ENCODE measurements at regions not wholly inside any gene's neighbourhood (a gene's known extent, or its start where the extent isn't known, plus 50 kb on each side); places are given as distances from the start of the nearest gene placed in this dataset.

GRCh38 chr1:217373761-217374701 is 256.9 kb downstream of the GPATCH2 start:
- no peaks in the 10 kb centered on the region for H3K27me3 ChIP-seq
- no peaks in the 10 kb centered on the region for H3K9me3 ChIP-seq
- no peak overlapping the region for H3K4me3 ChIP-seq
- TF ChIP-seq CTCF (IDR thresholded peaks at IDR 0.05) = no peak
- no peak for TF ChIP-seq POLR2A (IDR thresholded peaks at IDR 0.05)
- DNase-seq = no peak
- no peaks in the 10 kb centered on the region for H3K4me1 ChIP-seq
- no peaks in the 10 kb centered on the region for H3K36me3 ChIP-seq
- H3K27ac ChIP-seq = no peak overlapping the region

DNA sequence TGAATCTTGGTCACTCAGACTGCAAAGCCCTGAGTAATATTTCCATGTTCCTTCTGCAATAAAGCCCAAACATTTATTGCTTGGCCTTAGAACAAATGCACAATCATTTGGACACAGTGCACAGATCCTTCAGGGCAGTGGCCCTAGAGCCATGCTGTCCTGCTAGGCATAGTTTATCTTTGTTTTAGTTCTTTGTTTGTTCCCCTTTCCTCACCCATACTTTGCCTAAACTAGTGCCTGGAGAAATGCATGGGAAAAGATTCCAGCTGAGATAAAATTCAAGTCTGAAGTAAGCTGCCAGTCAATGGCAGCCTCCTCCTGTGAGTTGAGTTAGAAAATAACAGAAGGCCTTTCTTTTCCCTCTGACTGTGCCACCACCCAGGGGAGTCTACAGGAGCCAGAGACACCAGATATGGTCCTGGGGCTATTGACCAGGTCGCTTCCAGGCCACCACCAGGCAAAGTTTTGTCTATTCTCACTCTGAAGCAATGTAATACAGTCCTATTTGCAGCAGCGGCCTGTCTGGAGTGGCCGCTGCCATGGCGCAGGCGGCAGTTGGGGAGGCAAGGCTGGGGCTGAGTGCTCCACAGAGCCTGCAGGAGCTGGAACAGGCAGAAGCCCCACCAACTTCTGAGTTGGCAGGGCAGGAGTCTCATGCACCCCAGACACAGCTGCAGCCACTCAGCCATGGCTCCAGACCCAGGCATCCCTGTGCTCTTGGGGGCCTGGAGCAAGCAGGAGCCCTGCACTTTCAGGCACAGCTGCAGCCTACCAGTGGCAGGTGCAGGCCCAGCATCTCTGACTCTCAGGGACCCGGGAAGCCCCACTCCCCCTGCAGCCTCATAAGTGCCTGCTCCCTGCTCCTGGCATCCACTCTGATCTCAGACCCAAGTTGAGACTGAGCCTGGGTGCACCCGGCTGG is 258.6 kb downstream of the GPATCH2 start:
- Histone ChIP-seq H3K9me3 (no peaks in the 10 kb centered on the region), H3K4me3 (no peak overlapping the region), H3K36me3 (no peaks in the 10 kb centered on the region), H3K27me3 (no peaks in the 10 kb centered on the region), H3K27ac (no peak overlapping the region), H3K4me1 (no peaks in the 10 kb centered on the region)
- TF ChIP-seq CTCF (IDR thresholded peaks at IDR 0.05) = no peak
- no peak for TF ChIP-seq POLR2A (IDR thresholded peaks at IDR 0.05)
- DNase-seq = no peak

- no peaks in the 10 kb centered on the region for H3K36me3 ChIP-seq
- no peaks in the 10 kb centered on the region for H3K9me3 ChIP-seq
- TF ChIP-seq POLR2A (IDR thresholded peaks at IDR 0.05) (no peak), CTCF (IDR thresholded peaks at IDR 0.05) (no peak)
- no peaks in the 10 kb centered on the region for H3K27me3 ChIP-seq
- no peak overlapping the region for H3K27ac ChIP-seq
- no peak for DNase-seq
- no peaks in the 10 kb centered on the region for H3K4me1 ChIP-seq
- no peak overlapping the region for H3K4me3 ChIP-seq
These were observed 260.1 kb downstream of the GPATCH2 start for GRCh38 chr1:217370757-217371156.

- DNase-seq = no peak
- no peaks in the 10 kb centered on the region for H3K36me3 ChIP-seq
- no peaks in the 10 kb centered on the region for H3K9me3 ChIP-seq
- no peak overlapping the region for H3K27ac ChIP-seq
- H3K4me3 ChIP-seq = no peak overlapping the region
- no peak for TF ChIP-seq POLR2A (IDR thresholded peaks at IDR 0.05)
- no peaks in the 10 kb centered on the region for H3K27me3 ChIP-seq
- no peaks in the 10 kb centered on the region for H3K4me1 ChIP-seq
These were observed 260.8 kb downstream of the GPATCH2 start for GRCh38 chr1:217369996-217370551.

GRCh38 chr1:217369271-217369981 is 261.5 kb downstream of the GPATCH2 start:
- DNase-seq = no peak
- Histone ChIP-seq H3K27ac (no peak overlapping the region), H3K36me3 (no peaks in the 10 kb centered on the region), H3K4me1 (no peaks in the 10 kb centered on the region), H3K27me3 (no peaks in the 10 kb centered on the region), H3K9me3 (no peaks in the 10 kb centered on the region), H3K4me3 (no peak overlapping the region)
- TF ChIP-seq POLR2A (IDR thresholded peaks at IDR 0.05) = no peak
- TF ChIP-seq CTCF (IDR thresholded peaks at IDR 0.05) = no peak
